PC-9 (cell line): ENCODE measurements at regions not wholly inside any gene's neighbourhood (a gene's known extent, or its start where the extent isn't known, plus 50 kb on each side); places are given as distances from the start of the nearest gene placed in this dataset.

Experiments
- BruUV-seq: library from RNA; stranded (reverse); fragments of 400-500 nt; replicated peaks from 2 replicates; lab custom pipeline; 2021; lab: Mats Ljungman, UMichigan
- CTCF ChIA-PET: fragments of 300-600 bp; sonication (Branson Sonifier 250); formaldehyde crosslinking; loops from one replicate; lab custom pipeline; 2022; ENCODE audit warnings: antibody characterized with exemption; lab: Charles Lee
- POLR2A ChIA-PET: fragments of 300-600 bp; sonication (Branson Sonifier 250); formaldehyde crosslinking; loops from one replicate; lab custom pipeline; 2022; ENCODE audit warnings: antibody characterized with exemption; ENCODE audit not compliant: unreplicated experiment; lab: Charles Lee
- DNase-seq, 2 experiments: peaks; one replicate each; pipeline versions ENCODE4 v3.0.0 to v3.0.0-alpha.2; 2015 to 2022; ENCODE audit warnings: mixed read lengths in 1 of 2
- H2AFZ ChIP-seq: fragments of 200-600 bp; sonication (generic); 2 replicates; pipeline ENCODE4 v1.8.1; 2017; ENCODE audit warnings: antibody characterized with exemption
- H3F3A ChIP-seq: fragments of 200-600 bp; sonication (generic); 2 replicates; pipeline ENCODE4 v1.8.1; 2017; ENCODE audit warnings: antibody characterized with exemption, mild to moderate bottlenecking, low read depth; ENCODE audit not compliant: insufficient read depth
- H3K27ac ChIP-seq: fragments of 200-600 bp; sonication (generic); 2 replicates; pipeline ENCODE4 v1.6.1; 2016; ENCODE audit warnings: mixed run types
- H3K27me3 ChIP-seq: fragments of 200-600 bp; sonication (generic); 2 replicates; pipeline ENCODE4 v1.6.1; 2016; ENCODE audit warnings: low read depth, mixed run types; ENCODE audit not compliant: insufficient read depth
- H3K36me3 ChIP-seq: fragments of 200-600 bp; sonication (generic); 2 replicates; pipeline ENCODE4 v1.6.1; 2016; ENCODE audit warnings: low read depth, mixed run types
- H3K4me1 ChIP-seq: fragments of 200-600 bp; sonication (generic); replicated peaks from 2 replicates; pipeline ENCODE4 v1.6.1; 2016; ENCODE audit warnings: mixed run types; ENCODE audit not compliant: insufficient read depth
- H3K4me2 ChIP-seq: fragments of 200-600 bp; sonication (generic); 2 replicates; pipeline ENCODE4 v1.6.1; 2017; ENCODE audit warnings: mixed run types
- H3K4me3 ChIP-seq: fragments of 200-600 bp; sonication (generic); 2 replicates; pipeline ENCODE4 v1.6.1; 2016; ENCODE audit warnings: mixed run types
- H3K79me2 ChIP-seq: fragments of 200-600 bp; sonication (generic); 2 replicates; pipeline ENCODE4 v1.6.1; 2017; ENCODE audit warnings: low read depth, mixed run types
- H3K9me2 ChIP-seq: fragments of 200-600 bp; sonication (generic); 2 replicates; pipeline ENCODE4 v1.8.1; 2017; ENCODE audit warnings: mild to moderate bottlenecking; ENCODE audit not compliant: insufficient read depth
- H3K9me3 ChIP-seq: fragments of 200-600 bp; sonication (generic); 2 replicates; pipeline ENCODE4 v1.8.1; 2016; ENCODE audit warnings: low read depth; ENCODE audit not compliant: insufficient read depth
- H4K20me1 ChIP-seq: fragments of 200-600 bp; sonication (generic); 2 replicates; pipeline ENCODE4 v1.8.1; 2017; ENCODE audit not compliant: insufficient read depth
- CTCF ChIP-seq: fragments of 200-600 bp; sonication (generic); conservative IDR thresholded peaks from 2 replicates; pipeline ENCODE4 v1.6.1; 2017; ENCODE audit warnings: mixed run types, antibody characterized with exemption, mild to moderate bottlenecking, moderate library complexity
- EZH2 ChIP-seq: fragments of 200-600 bp; sonication (generic); IDR thresholded peaks from 2 replicates; pipeline ENCODE4 v1.8.0; 2017; ENCODE audit warnings: antibody characterized with exemption, low read depth
- intact Hi-C: fragments of 100-400 bp; cut with micrococcal nuclease; formaldehyde crosslinking; loops from one replicate; pipeline ENCODE4 v1.10.0; 2022; ENCODE audit not compliant: unreplicated experiment

- H3K4me3 ChIP-seq: no peak overlapping the region
- no peaks in the 10 kb centered on the region for H4K20me1 ChIP-seq
- H3K27ac ChIP-seq: no peak overlapping the region
- TF ChIP-seq CTCF: no peak
- no peak for TF ChIP-seq EZH2
- H3K79me2 ChIP-seq: no peaks in the 10 kb centered on the region
- H3K4me1 ChIP-seq: no peaks in the 10 kb centered on the region
- intact Hi-C loops: no loop called here
- no peak for DNase-seq
- H3K36me3 ChIP-seq: no peaks in the 10 kb centered on the region
- CTCF ChIA-PET: no interaction called here
- BruUV-seq: no TSS peak
- no peak overlapping the region for H2AFZ ChIP-seq
- POLR2A ChIA-PET: no interaction called here
- H3K27me3 ChIP-seq: no peaks in the 10 kb centered on the region
- H3K9me3 ChIP-seq: no peaks in the 10 kb centered on the region
- H3K4me2 ChIP-seq: no peak overlapping the region
- no peaks in the 10 kb centered on the region for H3F3A ChIP-seq
- H3K9me2 ChIP-seq: no peaks in the 10 kb centered on the region
These were observed 63.6 kb downstream of the ELAPOR2 start for GRCh38 chr7:86995814-86996213.

- no TSS peak for BruUV-seq
- Histone ChIP-seq H3K36me3 (no peaks in the 10 kb centered on the region), H3K4me2 (peak overlapping the region; percentile 4; the same call in 1 of the 2 replicates), H4K20me1 (no peaks in the 10 kb centered on the region), H3K9me2 (no peaks in the 10 kb centered on the region), H3K4me1 (no peaks in the 10 kb centered on the region), H3K27me3 (no peaks in the 10 kb centered on the region), H3K9me3 (no peaks in the 10 kb centered on the region), H3K27ac (no peak overlapping the region), H3K79me2 (no peaks in the 10 kb centered on the region), H2AFZ (no peak overlapping the region), H3F3A (no peaks in the 10 kb centered on the region), H3K4me3 (no peak overlapping the region)
- ChIA-PET CTCF (no interaction called here), POLR2A (no interaction called here)
- TF ChIP-seq CTCF (no peak), EZH2 (no peak)
- no peak for DNase-seq
- intact Hi-C loops: no loop called here
These were observed 64.3 kb downstream of the ELAPOR2 start for GRCh38 chr7:86995052-86995725.

- no peak overlapping the region for H3K4me2 ChIP-seq
- POLR2A ChIA-PET: no interaction called here
These were observed 67.7 kb downstream of the ELAPOR2 start for GRCh38 chr7:86991771-86992191.

More at GRCh38 chr7:86991771-86992191, 67.7 kb downstream of the ELAPOR2 start:
- Histone ChIP-seq H3K9me3 (no peaks in the 10 kb centered on the region), H3K27me3 (no peaks in the 10 kb centered on the region), H3K4me3 (no peak overlapping the region), H3K36me3 (no peaks in the 10 kb centered on the region), H3K4me1 (no peaks in the 10 kb centered on the region), H3K27ac (no peak overlapping the region), H2AFZ (no peak overlapping the region), H4K20me1 (no peaks in the 10 kb centered on the region), H3K79me2 (no peaks in the 10 kb centered on the region), H3F3A (no peaks in the 10 kb centered on the region), H3K9me2 (no peaks in the 10 kb centered on the region)
- intact Hi-C loops: no loop called here
- no TSS peak for BruUV-seq
- CTCF ChIA-PET: no interaction called here
- TF ChIP-seq EZH2 (no peak), CTCF (no peak)
- no peak for DNase-seq
